SU-DHL-6 (cell line): ENCODE measurements at regions not wholly inside any gene's neighbourhood (a gene's known extent, or its start where the extent isn't known, plus 50 kb on each side); places are given as distances from the start of the nearest gene placed in this dataset.

ENCODE experiments used
- CTCF ChIP-seq: fragments of 200-600 bp; sonication (generic); IDR thresholded peaks from one replicate; pipeline ENCODE4 v1.5.1; 2017; ENCODE audit warnings: antibody characterized with exemption, mild to moderate bottlenecking, low read length, moderate library complexity; ENCODE audit not compliant: insufficient read depth, poor library complexity, severe bottlenecking
- EZH2phosphoT487 ChIP-seq: fragments of 200-600 bp; sonication (generic), shearing (Covaris generic); conservative IDR thresholded peaks from 2 replicates; pipeline ENCODE4 v1.6.1; 2018; ENCODE audit warnings: mild to moderate bottlenecking, antibody characterized with exemption, low read length, moderate library complexity, mixed read lengths

- TF ChIP-seq CTCF: no peak
- no peak for TF ChIP-seq EZH2phosphoT487
Measured at GRCh38 chr3:113104357-113105092, 106.8 kb upstream of the BOC start.
